ENCODE measurements at regions not wholly inside any gene's neighbourhood (a gene's known extent, or its start where the extent isn't known, plus 50 kb on each side); places are given as distances from the start of the nearest gene placed in this dataset.

- TF ChIP-seq ZFX (IDR thresholded peaks at IDR 0.05; ENCODE audit: borderline replicate concordance) (no peak), CTCF (IDR thresholded peaks at IDR 0.05) (no peak)
- no peak overlapping the region for H3K27ac ChIP-seq
Observed at GRCh38 chr2:6640621-6641015, 225.1 kb downstream of the CMPK2 start.

GRCh38 chr2:6641956-6642355 is 223.8 kb downstream of the CMPK2 start:
- TF ChIP-seq CTCF (IDR thresholded peaks at IDR 0.05) (no peak), ZFX (IDR thresholded peaks at IDR 0.05; ENCODE audit: borderline replicate concordance) (no peak)
- H3K27ac ChIP-seq: no peak overlapping the region

DNA sequence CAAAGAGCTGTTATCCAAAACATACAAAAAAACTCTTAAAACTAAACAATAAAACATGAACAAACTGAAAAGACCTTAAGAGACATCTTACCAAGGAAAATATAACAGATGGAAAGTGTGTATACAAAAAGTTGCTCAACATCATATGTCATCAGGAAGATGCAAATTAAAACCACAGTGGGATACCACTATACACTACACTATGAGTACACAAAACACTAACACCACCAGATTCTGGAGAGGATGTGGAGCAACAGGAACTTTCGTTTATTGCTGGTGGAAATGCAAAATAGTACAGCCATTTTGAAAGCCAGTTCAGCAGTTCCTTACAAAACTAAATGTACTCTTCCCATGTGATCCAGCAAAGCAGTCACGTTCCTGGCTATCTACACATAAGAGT is 221.4 kb downstream of the CMPK2 start:
- H3K27ac ChIP-seq: no peak overlapping the region
- no peak for TF ChIP-seq CTCF (IDR thresholded peaks at IDR 0.05)
- TF ChIP-seq ZFX (IDR thresholded peaks at IDR 0.05; ENCODE audit: borderline replicate concordance): no peak

DNA sequence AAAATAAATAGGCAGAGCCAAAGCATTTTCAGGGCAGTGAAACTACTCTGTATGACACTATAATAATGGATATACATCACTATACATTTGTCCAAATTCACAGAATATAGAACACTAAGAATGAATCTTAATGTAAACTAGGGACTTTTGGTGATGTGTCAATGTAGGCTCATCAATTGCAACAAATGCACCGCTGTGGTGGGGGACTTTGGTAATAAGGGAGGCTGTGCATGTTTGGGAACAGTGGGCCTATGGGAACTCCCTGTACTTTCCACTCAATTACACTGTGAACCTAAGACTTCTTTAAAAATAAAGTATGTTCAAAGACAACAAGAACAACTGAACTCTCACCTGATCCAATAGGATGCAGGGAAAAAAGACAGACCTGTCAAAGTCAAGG is 220.7 kb downstream of the CMPK2 start:
- TF ChIP-seq ZFX (IDR thresholded peaks at IDR 0.05; ENCODE audit: borderline replicate concordance): no peak
- no peak for TF ChIP-seq CTCF (IDR thresholded peaks at IDR 0.05)
- no peak overlapping the region for H3K27ac ChIP-seq

DNA sequence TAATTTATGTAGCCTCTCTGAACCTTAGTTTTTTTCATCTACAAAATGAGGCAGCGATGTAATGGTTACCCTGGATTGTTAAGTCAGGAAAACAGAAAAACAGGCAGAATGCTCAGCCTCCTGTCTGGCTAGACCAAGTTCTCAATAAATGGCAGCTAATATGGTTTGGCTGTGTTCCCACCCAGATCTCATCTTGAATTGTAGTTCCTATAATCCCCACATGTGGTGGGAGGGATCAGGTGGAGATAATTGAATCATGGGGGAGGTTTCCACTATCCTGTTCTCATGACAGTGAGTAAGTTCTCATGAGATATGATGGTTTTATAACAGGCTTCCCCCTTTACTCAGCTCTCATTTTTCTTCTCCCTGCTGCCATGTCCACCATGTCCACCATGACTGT is 220.0 kb downstream of the CMPK2 start:
- TF ChIP-seq ZFX (IDR thresholded peaks at IDR 0.05; ENCODE audit: borderline replicate concordance): no peak
- no peak for TF ChIP-seq CTCF (IDR thresholded peaks at IDR 0.05)
- H3K27ac ChIP-seq: no peak overlapping the region

DNA sequence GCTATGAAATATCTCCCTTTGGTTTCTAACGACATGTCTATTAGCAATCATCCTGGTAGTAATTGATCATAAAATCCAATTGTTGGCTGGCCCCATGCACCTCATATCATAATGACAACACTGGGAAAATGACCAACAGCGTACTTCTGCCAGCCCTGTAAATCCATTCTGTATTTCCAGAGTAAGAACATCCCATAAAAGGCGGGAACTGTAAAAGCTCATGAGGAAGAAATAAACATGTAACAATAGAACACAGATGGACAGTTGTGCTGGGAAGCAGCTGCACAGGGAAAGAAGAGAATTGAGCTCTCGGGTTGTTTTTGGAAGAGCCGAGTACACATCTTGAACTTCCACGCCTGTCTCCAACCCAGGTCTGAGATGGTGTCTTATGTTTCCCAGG is 218.7 kb downstream of the CMPK2 start:
- no peak for TF ChIP-seq ZFX (IDR thresholded peaks at IDR 0.05; ENCODE audit: borderline replicate concordance)
- no peak for TF ChIP-seq CTCF (IDR thresholded peaks at IDR 0.05)

GRCh38 chr2:6648596-6649247 is 217.0 kb downstream of the CMPK2 start:
- TF ChIP-seq CTCF (IDR thresholded peaks at IDR 0.05) (no peak), ZFX (IDR thresholded peaks at IDR 0.05; ENCODE audit: borderline replicate concordance) (no peak)
- H3K27ac ChIP-seq: no peak overlapping the region

More for the DNA sequence above, 218.7 kb downstream of the CMPK2 start:
- H3K27ac ChIP-seq: no peak overlapping the region

Measured in 22Rv1 (cell line).